Rectal smooth muscle tissue (tissue), 1 donor: ENCODE measurements at regions not wholly inside any gene's neighbourhood (a gene's known extent, or its start where the extent isn't known, plus 50 kb on each side); places are given as distances from the start of the nearest gene placed in this dataset.

ENCODE experiments used
- H3K27ac ChIP-seq: one replicate; pipeline ENCODE4 v1.7.0; 2013; ENCODE audit warnings: low read depth, low read length, inconsistent platforms
- H3K27me3 ChIP-seq: one replicate; pipeline ENCODE4 v1.7.0; 2013; ENCODE audit warnings: low read length; ENCODE audit not compliant: control insufficient read depth, insufficient read depth
- H3K36me3 ChIP-seq: one replicate; pipeline ENCODE4 v1.7.0; 2013; ENCODE audit warnings: low read length; ENCODE audit not compliant: control insufficient read depth, insufficient read depth
- H3K4me1 ChIP-seq: one replicate; pipeline ENCODE4 v1.7.0; 2013; ENCODE audit warnings: low read length; ENCODE audit not compliant: control insufficient read depth, insufficient read depth
- H3K4me3 ChIP-seq: one replicate; pipeline ENCODE4 v1.7.0; 2013; ENCODE audit warnings: low read length
- H3K9ac ChIP-seq: one replicate; pipeline ENCODE4 v1.7.0; 2013; ENCODE audit warnings: low read length

GRCh38 chr3:21294768-21295167 is 456.2 kb downstream of the ZNF385D start:
- H3K9ac ChIP-seq, result no peak overlapping the region
- no peaks in the 10 kb centered on the region for H3K27me3 ChIP-seq
- H3K36me3 ChIP-seq, result no peaks in the 10 kb centered on the region
- no peak overlapping the region for H3K27ac ChIP-seq
- no peaks in the 10 kb centered on the region for H3K4me1 ChIP-seq
- no peak overlapping the region for H3K4me3 ChIP-seq

GRCh38 chr3:21292971-21293370 is 458.0 kb downstream of the ZNF385D start:
- H3K27me3 ChIP-seq, result no peaks in the 10 kb centered on the region
- no peaks in the 10 kb centered on the region for H3K36me3 ChIP-seq
- no peaks in the 10 kb centered on the region for H3K4me1 ChIP-seq
- H3K4me3 ChIP-seq, result no peak overlapping the region
- H3K27ac ChIP-seq, result no peak overlapping the region
- H3K9ac ChIP-seq, result no peak overlapping the region

- H3K36me3 ChIP-seq, result no peaks in the 10 kb centered on the region
- H3K4me3 ChIP-seq, result no peak overlapping the region
- H3K9ac ChIP-seq, result no peak overlapping the region
- no peak overlapping the region for H3K27ac ChIP-seq
- no peaks in the 10 kb centered on the region for H3K4me1 ChIP-seq
- H3K27me3 ChIP-seq, result no peaks in the 10 kb centered on the region
Observed at GRCh38 chr3:21290557-21290956, 460.5 kb downstream of the ZNF385D start.

- no peak overlapping the region for H3K4me3 ChIP-seq
- no peak overlapping the region for H3K27ac ChIP-seq
- H3K27me3 ChIP-seq, result no peaks in the 10 kb centered on the region
- H3K9ac ChIP-seq, result no peak overlapping the region
- peaks cover 4% of the 10 kb centered on the region for H3K4me1 ChIP-seq
- no peaks in the 10 kb centered on the region for H3K36me3 ChIP-seq
Observed at GRCh38 chr3:21274079-21274571, 476.9 kb downstream of the ZNF385D start.

GRCh38 chr3:21273259-21274025 is 477.6 kb downstream of the ZNF385D start:
- Histone ChIP-seq H3K36me3 (no peaks in the 10 kb centered on the region), H3K27me3 (no peaks in the 10 kb centered on the region), H3K27ac (no peak overlapping the region), H3K4me3 (no peak overlapping the region), H3K9ac (no peak overlapping the region), H3K4me1 (peaks cover 4% of the 10 kb centered on the region)

- Histone ChIP-seq H3K36me3 (no peaks in the 10 kb centered on the region), H3K27me3 (no peaks in the 10 kb centered on the region), H3K4me1 (peaks cover 4% of the 10 kb centered on the region), H3K27ac (no peak overlapping the region), H3K9ac (no peak overlapping the region), H3K4me3 (no peak overlapping the region)
Observed at GRCh38 chr3:21271606-21272016, 479.4 kb downstream of the ZNF385D start.

GRCh38 chr3:21269882-21270281 is 481.1 kb downstream of the ZNF385D start:
- no peaks in the 10 kb centered on the region for H3K27me3 ChIP-seq
- H3K9ac ChIP-seq, result no peak overlapping the region
- H3K36me3 ChIP-seq, result no peaks in the 10 kb centered on the region
- peaks cover 4% of the 10 kb centered on the region for H3K4me1 ChIP-seq
- H3K4me3 ChIP-seq, result no peak overlapping the region
- H3K27ac ChIP-seq, result no peak overlapping the region

GRCh38 chr3:21260507-21260906 is 490.5 kb downstream of the ZNF385D start:
- Histone ChIP-seq H3K36me3 (no peaks in the 10 kb centered on the region), H3K9ac (no peak overlapping the region), H3K4me1 (no peaks in the 10 kb centered on the region), H3K27me3 (no peaks in the 10 kb centered on the region), H3K4me3 (no peak overlapping the region), H3K27ac (no peak overlapping the region)

- Histone ChIP-seq H3K9ac (no peak overlapping the region), H3K27me3 (no peaks in the 10 kb centered on the region), H3K4me1 (no peaks in the 10 kb centered on the region), H3K36me3 (no peaks in the 10 kb centered on the region), H3K4me3 (no peak overlapping the region), H3K27ac (no peak overlapping the region)
Observed at GRCh38 chr3:21259896-21260295, 491.1 kb downstream of the ZNF385D start.

GRCh38 chr3:21256932-21257331 is 494.1 kb downstream of the ZNF385D start:
- Histone ChIP-seq H3K36me3 (no peaks in the 10 kb centered on the region), H3K4me1 (no peaks in the 10 kb centered on the region), H3K9ac (no peak overlapping the region)

GRCh38 chr3:21238661-21239060 is 512.3 kb downstream of the ZNF385D start:
- H3K9ac ChIP-seq, result no peak overlapping the region
- H3K36me3 ChIP-seq, result no peaks in the 10 kb centered on the region
- H3K4me3 ChIP-seq, result no peak overlapping the region
- no peaks in the 10 kb centered on the region for H3K27me3 ChIP-seq
- no peak overlapping the region for H3K27ac ChIP-seq
- no peaks in the 10 kb centered on the region for H3K4me1 ChIP-seq

More at GRCh38 chr3:21256932-21257331, 494.1 kb downstream of the ZNF385D start:
- Histone ChIP-seq H3K4me3 (no peak overlapping the region), H3K27ac (no peak overlapping the region), H3K27me3 (no peaks in the 10 kb centered on the region)

GRCh38 chr3:21237638-21238037 is 513.4 kb downstream of the ZNF385D start:
- H3K9ac ChIP-seq, result no peak overlapping the region
- H3K27ac ChIP-seq, result no peak overlapping the region
- H3K4me1 ChIP-seq, result no peaks in the 10 kb centered on the region
- H3K27me3 ChIP-seq, result no peaks in the 10 kb centered on the region
- no peaks in the 10 kb centered on the region for H3K36me3 ChIP-seq
- H3K4me3 ChIP-seq, result no peak overlapping the region

GRCh38 chr3:21235491-21235890 is 515.5 kb downstream of the ZNF385D start:
- Histone ChIP-seq H3K4me1 (no peaks in the 10 kb centered on the region), H3K4me3 (no peak overlapping the region), H3K27ac (no peak overlapping the region), H3K9ac (no peak overlapping the region), H3K36me3 (no peaks in the 10 kb centered on the region), H3K27me3 (no peaks in the 10 kb centered on the region)
